Esophagus squamous epithelium (tissue), 4 donors: ENCODE measurements at regions not wholly inside any gene's neighbourhood (a gene's known extent, or its start where the extent isn't known, plus 50 kb on each side); places are given as distances from the start of the nearest gene placed in this dataset.

Experiments
- POLR2A ChIP-seq, 4 donors: fragments of 450-650 bp; IDR thresholded peaks; one replicate each; pipeline ENCODE4 v1.6.1; 2017; ENCODE audit warnings: antibody characterized with exemption in 4 of 4, mild to moderate bottlenecking in 4 of 4, moderate library complexity in 3 of 4
- TF ChIP-seq, protein P1 (sequence below), 6 experiments: fragments of 450-650 bp in 4 of 6; fragments of 200-600 bp in 2 of 6; sonication (generic) in 2 of 6; IDR thresholded peaks; one replicate each; pipeline ENCODE4 v1.5.1; 2016 to 2019; ENCODE audit warnings: antibody characterized with exemption in 6 of 6, mild to moderate bottlenecking in 4 of 6, moderate library complexity in 4 of 6

DNA sequence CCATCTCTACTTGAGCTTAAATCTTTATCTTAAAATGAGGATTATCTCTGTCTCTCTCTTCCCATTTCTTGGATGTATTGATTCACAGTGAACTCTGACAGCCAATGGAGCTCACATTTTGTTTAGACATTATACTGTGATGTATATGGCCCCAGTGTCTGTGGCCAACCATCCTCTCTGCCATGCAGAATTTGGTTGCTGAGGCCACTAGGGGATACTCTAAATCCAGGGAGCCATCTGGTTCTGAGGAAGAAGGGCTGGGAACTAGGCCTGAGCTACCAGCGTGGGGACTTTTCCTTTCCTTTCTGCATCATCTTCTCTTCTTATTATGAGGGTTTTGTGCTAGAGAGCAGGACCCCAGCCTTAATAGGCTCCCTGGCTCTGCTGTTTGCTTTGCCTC, 59.1 kb upstream of the RIPOR2 start:
- TF ChIP-seq, protein P1, sequence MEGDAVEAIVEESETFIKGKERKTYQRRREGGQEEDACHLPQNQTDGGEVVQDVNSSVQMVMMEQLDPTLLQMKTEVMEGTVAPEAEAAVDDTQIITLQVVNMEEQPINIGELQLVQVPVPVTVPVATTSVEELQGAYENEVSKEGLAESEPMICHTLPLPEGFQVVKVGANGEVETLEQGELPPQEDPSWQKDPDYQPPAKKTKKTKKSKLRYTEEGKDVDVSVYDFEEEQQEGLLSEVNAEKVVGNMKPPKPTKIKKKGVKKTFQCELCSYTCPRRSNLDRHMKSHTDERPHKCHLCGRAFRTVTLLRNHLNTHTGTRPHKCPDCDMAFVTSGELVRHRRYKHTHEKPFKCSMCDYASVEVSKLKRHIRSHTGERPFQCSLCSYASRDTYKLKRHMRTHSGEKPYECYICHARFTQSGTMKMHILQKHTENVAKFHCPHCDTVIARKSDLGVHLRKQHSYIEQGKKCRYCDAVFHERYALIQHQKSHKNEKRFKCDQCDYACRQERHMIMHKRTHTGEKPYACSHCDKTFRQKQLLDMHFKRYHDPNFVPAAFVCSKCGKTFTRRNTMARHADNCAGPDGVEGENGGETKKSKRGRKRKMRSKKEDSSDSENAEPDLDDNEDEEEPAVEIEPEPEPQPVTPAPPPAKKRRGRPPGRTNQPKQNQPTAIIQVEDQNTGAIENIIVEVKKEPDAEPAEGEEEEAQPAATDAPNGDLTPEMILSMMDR (IDR thresholded peaks at IDR 0.05), result no peak
- TF ChIP-seq POLR2A (IDR thresholded peaks at IDR 0.05), result no peak
